ENCODE measurements at regions not wholly inside any gene's neighbourhood (a gene's known extent, or its start where the extent isn't known, plus 50 kb on each side); places are given as distances from the start of the nearest gene placed in this dataset.

GRCh38 chr2:173791502-173791901, 173.7 kb downstream of the SP3 start:
- Histone ChIP-seq H3K27me3 (ENCODE audit: low read depth) (peaks cover 43% of the 10 kb centered on the region), H3K4me3 (no peak overlapping the region), H3K9me3 (replicated peaks) (no peaks in the 10 kb centered on the region), H3K4me1 (no peaks in the 10 kb centered on the region), H3K36me3 (no peaks in the 10 kb centered on the region), H3K27ac (replicated peaks) (no peak overlapping the region)
- DNase-seq: no peak
- intact Hi-C loops (cut with micrococcal nuclease): no loop called here
- no peak for TF ChIP-seq CTCF (IDR thresholded peaks at IDR 0.05; ENCODE audit: borderline replicate concordance)

- Histone ChIP-seq H3K27ac (replicated peaks) (no peak overlapping the region), H3K4me1 (no peaks in the 10 kb centered on the region), H3K4me3 (no peak overlapping the region), H3K36me3 (no peaks in the 10 kb centered on the region), H3K9me3 (replicated peaks) (no peaks in the 10 kb centered on the region), H3K27me3 (ENCODE audit: low read depth) (peaks cover 43% of the 10 kb centered on the region)
- no peak for DNase-seq
- intact Hi-C loops (cut with micrococcal nuclease): no loop called here
- no peak for TF ChIP-seq CTCF (IDR thresholded peaks at IDR 0.05; ENCODE audit: borderline replicate concordance)
Observed at GRCh38 chr2:173792166-173792565, 173.0 kb downstream of the SP3 start.

GRCh38 chr2:173792741-173793140, 172.4 kb downstream of the SP3 start:
- H3K27me3 ChIP-seq (ENCODE audit: low read depth): peaks cover 43% of the 10 kb centered on the region
- intact Hi-C loops (cut with micrococcal nuclease): no loop called here
- no peak for DNase-seq
- no peaks in the 10 kb centered on the region for H3K36me3 ChIP-seq
- H3K27ac ChIP-seq (replicated peaks): no peak overlapping the region
- H3K9me3 ChIP-seq (replicated peaks): no peaks in the 10 kb centered on the region
- no peak overlapping the region for H3K4me3 ChIP-seq
- H3K4me1 ChIP-seq: no peaks in the 10 kb centered on the region
- TF ChIP-seq CTCF (IDR thresholded peaks at IDR 0.05; ENCODE audit: borderline replicate concordance): no peak

- Histone ChIP-seq H3K9me3 (replicated peaks) (no peaks in the 10 kb centered on the region), H3K4me3 (no peak overlapping the region), H3K27me3 (ENCODE audit: low read depth) (peaks cover 49% of the 10 kb centered on the region), H3K4me1 (no peaks in the 10 kb centered on the region), H3K27ac (replicated peaks) (no peak overlapping the region), H3K36me3 (no peaks in the 10 kb centered on the region)
- no peak for TF ChIP-seq CTCF (IDR thresholded peaks at IDR 0.05; ENCODE audit: borderline replicate concordance)
- DNase-seq: no peak
- intact Hi-C loops (cut with micrococcal nuclease): no loop called here
Observed at GRCh38 chr2:173793709-173794565, 171.2 kb downstream of the SP3 start.

- Histone ChIP-seq H3K27ac (replicated peaks) (no peak overlapping the region), H3K4me3 (no peak overlapping the region), H3K9me3 (replicated peaks) (no peaks in the 10 kb centered on the region), H3K4me1 (no peaks in the 10 kb centered on the region), H3K36me3 (no peaks in the 10 kb centered on the region), H3K27me3 (ENCODE audit: low read depth) (peaks cover 21% of the 10 kb centered on the region)
- DNase-seq: no peak
- no peak for TF ChIP-seq CTCF (IDR thresholded peaks at IDR 0.05; ENCODE audit: borderline replicate concordance)
- intact Hi-C loops (cut with micrococcal nuclease): no loop called here
Observed at GRCh38 chr2:173797586-173798263, 167.4 kb downstream of the SP3 start.
